ENCODE measurements at regions not wholly inside any gene's neighbourhood (a gene's known extent, or its start where the extent isn't known, plus 50 kb on each side); places are given as distances from the start of the nearest gene placed in this dataset.

DNA sequence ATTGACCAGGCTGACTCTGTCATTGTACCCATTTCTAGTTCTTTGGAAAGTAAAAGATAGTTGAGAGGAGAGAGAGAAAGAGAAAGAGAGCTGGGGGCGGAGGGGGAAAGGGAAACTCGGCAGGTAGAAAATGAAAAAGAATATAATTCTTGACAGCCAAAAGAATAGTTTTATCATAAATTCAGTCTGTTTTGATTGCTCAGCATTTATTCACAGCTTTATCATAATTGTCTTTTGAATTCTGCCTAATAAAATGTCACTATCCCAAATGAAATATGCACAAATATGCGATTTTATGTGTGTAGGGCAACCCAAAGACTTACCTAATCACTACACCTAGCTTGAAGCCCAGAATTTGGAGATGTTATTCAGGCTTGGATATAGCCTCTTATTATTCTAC lies 1024.0 kb upstream of the PABPC4L start:
- no peak for TF ChIP-seq EZH2 (IDR thresholded peaks at IDR 0.05)
- no peak for TF ChIP-seq POLR2AphosphoS5 (IDR thresholded peaks at IDR 0.05; ENCODE audit: borderline replicate concordance, low read depth, low read length)
- no peak for TF ChIP-seq FOXP2 (optimal IDR thresholded peaks at IDR 0.05; ENCODE audit: control extremely low read depth, extremely low read length, insufficient read depth)

Data from SK-N-MC (cell line).